ENCODE measurements at regions not wholly inside any gene's neighbourhood (a gene's known extent, or its start where the extent isn't known, plus 50 kb on each side); places are given as distances from the start of the nearest gene placed in this dataset.

DNA sequence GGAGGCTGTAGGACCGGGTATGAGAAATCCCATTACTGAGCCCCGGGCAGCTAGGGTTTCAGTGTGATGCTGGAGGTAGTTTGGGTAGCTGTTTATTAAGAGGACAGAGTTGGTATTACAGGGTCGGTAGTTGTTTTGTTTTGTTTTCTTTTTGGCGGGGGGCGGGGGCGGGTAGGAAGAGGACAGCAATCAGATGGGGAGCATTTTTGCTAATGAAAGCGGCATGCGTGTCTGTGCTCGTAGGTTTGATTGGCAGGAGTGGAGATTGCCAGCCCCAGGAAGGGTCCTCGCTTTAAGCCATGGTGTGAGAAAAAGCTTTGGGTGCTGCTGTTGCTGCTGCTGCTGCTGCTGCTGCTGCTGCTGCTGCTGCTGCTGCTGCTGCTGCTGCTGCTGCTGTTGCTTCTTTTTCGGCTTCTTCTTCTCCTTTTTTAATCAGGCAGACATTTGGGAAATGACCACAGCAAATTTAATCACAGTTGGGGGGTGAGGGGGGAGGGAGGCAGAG, 498.5 kb upstream of the ZFHX3 start:
- Histone ChIP-seq H3K36me3 (ENCODE audit: insufficient read depth in 1 of 2, low read depth in 1 of 2) (no peaks in the 10 kb centered on the region), H3K27me3 (ENCODE audit: insufficient read depth in 3 of 3, low read length in 2 of 3) (peaks cover 3 to 14% (median 5%) of the 10 kb centered on the region in 3 donors), H3K4me1 (no peaks in the 10 kb centered on the region), H3K9me3 (no peaks in the 10 kb centered on the region), H3K27ac (no peak overlapping the region), H3K4me3 (no peak overlapping the region)
- TF ChIP-seq, protein P1, sequence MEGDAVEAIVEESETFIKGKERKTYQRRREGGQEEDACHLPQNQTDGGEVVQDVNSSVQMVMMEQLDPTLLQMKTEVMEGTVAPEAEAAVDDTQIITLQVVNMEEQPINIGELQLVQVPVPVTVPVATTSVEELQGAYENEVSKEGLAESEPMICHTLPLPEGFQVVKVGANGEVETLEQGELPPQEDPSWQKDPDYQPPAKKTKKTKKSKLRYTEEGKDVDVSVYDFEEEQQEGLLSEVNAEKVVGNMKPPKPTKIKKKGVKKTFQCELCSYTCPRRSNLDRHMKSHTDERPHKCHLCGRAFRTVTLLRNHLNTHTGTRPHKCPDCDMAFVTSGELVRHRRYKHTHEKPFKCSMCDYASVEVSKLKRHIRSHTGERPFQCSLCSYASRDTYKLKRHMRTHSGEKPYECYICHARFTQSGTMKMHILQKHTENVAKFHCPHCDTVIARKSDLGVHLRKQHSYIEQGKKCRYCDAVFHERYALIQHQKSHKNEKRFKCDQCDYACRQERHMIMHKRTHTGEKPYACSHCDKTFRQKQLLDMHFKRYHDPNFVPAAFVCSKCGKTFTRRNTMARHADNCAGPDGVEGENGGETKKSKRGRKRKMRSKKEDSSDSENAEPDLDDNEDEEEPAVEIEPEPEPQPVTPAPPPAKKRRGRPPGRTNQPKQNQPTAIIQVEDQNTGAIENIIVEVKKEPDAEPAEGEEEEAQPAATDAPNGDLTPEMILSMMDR (IDR thresholded peaks at IDR 0.05): no peak
- intact Hi-C loops (cut with DNase I): no loop called here
- 26 to 33% (median 27%) methylated on average over 11 of the region's 11 CpGs for WGBS, 3 donors
- no peak for DNase-seq
- no peak for ATAC-seq

DNA sequence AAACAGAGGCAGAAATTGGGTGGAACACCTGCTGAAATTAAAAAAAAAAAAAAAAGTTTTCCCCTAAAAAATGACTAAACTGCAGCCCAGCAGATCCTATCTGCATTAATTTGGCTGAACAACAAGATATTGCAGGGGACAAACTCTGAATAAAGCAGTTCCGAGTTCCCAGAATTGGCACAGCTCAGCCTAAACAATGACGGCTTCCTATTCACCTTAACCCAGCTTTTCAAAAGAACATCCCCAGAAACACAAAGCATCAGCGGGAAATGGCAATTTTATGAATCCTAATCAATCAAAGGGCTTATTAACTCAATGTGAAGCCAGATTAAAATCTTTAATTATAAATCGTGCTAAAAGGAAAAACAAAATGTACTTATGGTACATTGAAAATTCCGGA, 497.8 kb upstream of the ZFHX3 start:
- Histone ChIP-seq H3K27me3 (ENCODE audit: insufficient read depth in 3 of 3, low read length in 2 of 3) (peaks cover 3 to 14% (median 5%) of the 10 kb centered on the region in 3 donors), H3K9me3 (no peaks in the 10 kb centered on the region), H3K4me1 (no peaks in the 10 kb centered on the region), H3K4me3 (no peak overlapping the region), H3K27ac (no peak overlapping the region), H3K36me3 (ENCODE audit: insufficient read depth in 1 of 2, low read depth in 1 of 2) (no peaks in the 10 kb centered on the region)
- 52 to 71% (median 54%) methylated on average over 5 of the region's 5 CpGs for WGBS, 3 donors
- DNase-seq: no peak
- no peak for ATAC-seq
- intact Hi-C loops (cut with DNase I): no loop called here
- TF ChIP-seq, protein P1 (IDR thresholded peaks at IDR 0.05): no peak

DNA sequence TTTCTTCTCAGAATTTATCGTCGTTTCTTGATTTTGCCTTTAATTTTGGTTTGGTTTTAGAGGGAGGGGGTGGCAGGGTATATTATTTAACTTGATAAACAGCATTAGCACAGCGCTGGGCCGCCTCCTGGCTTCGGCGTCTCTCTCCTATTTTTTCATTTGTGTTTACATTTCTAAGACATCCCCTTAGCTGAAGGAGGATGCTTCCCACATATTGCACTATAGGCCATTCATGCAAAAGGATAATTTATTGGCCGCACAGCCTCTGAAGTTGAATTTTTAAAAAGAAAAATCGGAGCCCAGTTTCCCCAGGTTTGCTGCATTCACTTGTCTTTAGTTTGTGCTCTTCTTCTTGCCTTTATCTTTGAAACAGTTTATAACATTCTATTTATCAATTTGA, 497.4 kb upstream of the ZFHX3 start:
- ATAC-seq (no peak), DNase-seq (no peak)
- TF ChIP-seq, protein P1 (IDR thresholded peaks at IDR 0.05): no peak
- Histone ChIP-seq H3K27ac (no peak overlapping the region), H3K4me3 (no peak overlapping the region), H3K4me1 (no peaks in the 10 kb centered on the region), H3K27me3 (ENCODE audit: insufficient read depth in 3 of 3, low read length in 2 of 3) (peaks cover 3 to 14% (median 5%) of the 10 kb centered on the region in 3 donors), H3K36me3 (ENCODE audit: insufficient read depth in 1 of 2, low read depth in 1 of 2) (no peaks in the 10 kb centered on the region), H3K9me3 (no peaks in the 10 kb centered on the region)
- WGBS, 3 donors: 89 to 91% (median 90%) methylated on average over 8 of the region's 8 CpGs
- intact Hi-C loops (cut with DNase I): no loop called here

DNA sequence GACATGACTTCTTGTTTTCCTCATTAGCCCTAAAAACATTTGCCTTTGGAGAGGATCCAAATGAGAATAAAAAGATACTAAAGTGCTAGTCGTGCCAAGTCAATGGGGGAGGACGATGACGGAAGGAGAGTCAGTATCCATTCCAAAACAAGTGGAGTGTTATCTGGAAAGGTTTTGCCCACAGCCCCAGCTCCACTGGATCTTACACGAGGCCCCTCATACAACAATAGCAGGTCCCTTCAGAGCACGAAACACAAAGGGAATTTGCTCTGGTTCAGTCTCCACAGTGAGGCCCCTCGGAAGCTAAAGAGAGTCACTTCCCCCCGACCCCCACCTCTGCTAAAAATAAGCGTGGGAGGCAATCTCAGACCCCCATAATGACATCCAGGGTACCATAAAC, 496.9 kb upstream of the ZFHX3 start:
- ATAC-seq: no peak

More for the DNA sequence above, 496.9 kb upstream of the ZFHX3 start:
- no peak overlapping the region for H3K27ac ChIP-seq
- H3K27me3 ChIP-seq (ENCODE audit: insufficient read depth in 3 of 3, low read length in 2 of 3): peaks cover 3 to 14% (median 5%) of the 10 kb centered on the region in 3 donors
- intact Hi-C loops (cut with DNase I): no loop called here
- no peaks in the 10 kb centered on the region for H3K9me3 ChIP-seq
- TF ChIP-seq, protein P1 (IDR thresholded peaks at IDR 0.05): no peak
- no peaks in the 10 kb centered on the region for H3K36me3 ChIP-seq (ENCODE audit: insufficient read depth in 1 of 2, low read depth in 1 of 2)
- no peak overlapping the region for H3K4me3 ChIP-seq
- WGBS, 3 donors: 61 to 65% (median 65%) methylated on average over 8 of the region's 8 CpGs
- no peaks in the 10 kb centered on the region for H3K4me1 ChIP-seq
- no peak for DNase-seq

All from psoas muscle (tissue), 7 donors.